ENCODE measurements at regions not wholly inside any gene's neighbourhood (a gene's known extent, or its start where the extent isn't known, plus 50 kb on each side); places are given as distances from the start of the nearest gene placed in this dataset.
"Not testable (repeated sequence)": the region's sequence is repeated elsewhere in the genome, so short reads cannot be mapped to it uniquely, and the experiment has no call there.

DNA sequence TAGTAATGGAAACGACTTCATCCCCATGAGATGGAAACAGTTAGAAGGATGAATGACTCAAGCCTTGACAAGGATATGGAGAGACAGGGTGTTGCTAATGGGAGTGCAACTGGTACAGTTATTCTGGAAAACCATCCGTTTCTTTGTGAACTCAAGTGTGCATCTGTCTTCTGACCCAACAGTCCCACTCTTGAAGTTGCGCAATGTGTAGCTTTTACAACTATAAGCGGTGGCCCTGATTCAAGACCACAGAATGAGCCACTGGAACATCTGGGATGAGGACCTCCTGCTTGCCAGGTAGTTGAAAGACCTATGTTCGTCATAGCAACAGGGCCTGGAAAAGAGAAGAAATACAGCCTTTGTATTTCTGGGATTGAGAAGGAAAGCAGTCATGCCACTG lies 115.8 kb upstream of the GMDS start:
- no peak for DNase-seq

GRCh38 chr6:2360716-2361115 lies 115.3 kb upstream of the GMDS start:
- DNase-seq: no peak

DNA sequence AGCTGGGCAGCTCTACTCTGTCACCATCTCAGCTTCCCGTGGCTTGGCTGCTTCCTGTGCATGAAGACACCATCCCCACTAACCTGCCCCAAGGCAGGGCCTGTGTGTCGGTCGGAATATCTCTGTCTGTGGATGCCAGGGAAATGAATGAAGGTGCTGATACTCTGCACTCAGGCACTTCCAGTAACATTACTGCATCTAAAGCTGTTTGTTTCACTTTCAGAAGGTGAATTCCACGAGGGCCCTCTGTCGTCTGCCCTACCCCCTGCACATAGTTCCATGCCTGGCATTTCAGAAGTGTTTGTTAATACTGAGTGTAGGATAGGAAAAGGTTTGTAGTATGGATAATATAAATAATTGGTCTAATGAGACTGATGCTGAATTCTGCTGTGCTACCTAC lies 114.7 kb upstream of the GMDS start:
- no peak for DNase-seq

DNA sequence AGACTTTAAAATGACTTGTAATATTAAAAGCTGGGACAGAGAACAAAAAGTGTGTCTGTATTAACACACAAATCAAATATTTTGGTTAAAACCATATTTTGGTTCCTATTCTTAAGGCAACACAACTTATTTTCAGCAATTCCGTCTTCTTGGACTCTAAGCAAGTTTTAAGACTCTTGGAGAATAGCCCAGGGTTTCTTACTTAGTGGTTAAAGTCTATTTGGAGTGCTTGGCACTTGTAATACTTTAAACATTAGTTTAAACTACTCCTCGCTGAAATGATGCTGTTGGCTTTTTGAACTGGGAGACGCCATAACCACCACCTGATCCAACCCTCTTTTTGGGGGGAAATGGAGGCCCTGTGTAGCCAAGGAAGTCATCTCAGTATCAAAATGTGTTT lies 109.7 kb upstream of the GMDS start:
- no peak for DNase-seq

GRCh38 chr6:2354138-2354491 lies 108.7 kb upstream of the GMDS start:
- no peak for DNase-seq

DNA sequence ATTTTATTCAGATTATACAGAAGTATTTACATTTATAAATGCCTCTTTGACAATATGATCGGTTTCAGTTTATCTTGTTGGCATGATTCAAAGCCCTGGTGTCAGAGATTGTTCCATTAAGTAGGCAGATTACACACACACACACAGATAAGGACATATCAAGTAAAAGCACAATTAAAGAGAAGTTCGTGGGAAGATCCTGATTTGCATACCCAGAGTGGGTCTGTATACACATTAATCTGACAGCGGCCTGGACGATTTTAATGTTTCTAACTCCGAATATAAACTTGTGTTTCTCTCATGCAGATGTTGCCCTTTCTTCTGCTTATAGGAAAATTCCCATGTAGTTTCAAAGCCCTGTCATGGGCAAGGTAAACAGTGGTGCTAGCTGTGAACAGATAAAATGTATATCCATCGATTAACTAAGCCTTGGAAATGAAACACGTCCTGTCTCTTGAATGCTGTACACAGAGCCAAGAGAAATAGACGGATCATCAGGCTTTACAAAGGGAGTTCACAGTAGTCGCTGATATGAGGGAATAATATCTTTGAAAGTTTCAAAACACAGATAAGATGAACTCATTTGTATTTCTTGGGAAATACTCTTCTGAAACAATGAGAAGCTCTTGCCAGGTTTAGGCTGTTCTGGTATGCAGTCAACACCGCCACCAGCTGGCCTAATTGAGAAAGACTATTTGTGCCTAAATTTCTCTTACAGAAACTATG lies 108.2 kb upstream of the GMDS start:
- DNase-seq: peak; percentile 62

GRCh38 chr6:2351807-2352431 lies 106.5 kb upstream of the GMDS start:
- DNase-seq: no peak

GRCh38 chr6:2351090-2351489 lies 105.7 kb upstream of the GMDS start:
- DNase-seq: no peak

- DNase-seq: no peak
Measured at GRCh38 chr6:2346078-2346477, 100.7 kb upstream of the GMDS start.

DNA sequence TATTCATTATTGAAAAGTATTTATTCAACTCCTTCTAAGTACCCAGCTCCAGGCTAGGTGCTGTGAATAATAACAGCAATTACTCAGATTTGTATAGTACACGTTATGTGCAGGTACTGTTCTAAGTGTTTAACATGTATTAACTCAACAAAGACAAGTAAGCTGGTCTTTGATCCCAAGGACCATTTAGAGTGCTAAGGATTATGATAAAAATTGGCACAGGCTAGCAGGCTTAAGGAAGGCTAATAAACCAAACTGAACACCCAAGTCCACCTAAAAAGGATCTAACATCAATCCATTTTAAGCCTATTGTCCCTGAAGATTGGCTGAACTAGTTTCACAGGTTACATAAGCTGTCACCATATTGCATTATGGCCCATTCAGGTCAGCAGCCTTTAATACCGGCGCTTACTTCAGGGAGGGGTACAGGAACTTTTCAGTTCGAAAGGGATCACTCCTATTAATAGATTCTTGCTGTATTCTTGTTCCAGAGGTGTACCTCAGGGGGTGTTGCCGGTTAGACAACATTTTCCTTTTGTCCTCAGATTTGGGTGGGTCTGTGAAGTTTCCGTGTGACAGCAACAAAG lies 99.0 kb upstream of the GMDS start:
- DNase-seq: no peak

GRCh38 chr6:2327591-2327990 lies 82.2 kb upstream of the GMDS start:
- no peak for DNase-seq

- DNase-seq: no peak
Measured at GRCh38 chr6:2324166-2324953, 79.0 kb upstream of the GMDS start.

DNA sequence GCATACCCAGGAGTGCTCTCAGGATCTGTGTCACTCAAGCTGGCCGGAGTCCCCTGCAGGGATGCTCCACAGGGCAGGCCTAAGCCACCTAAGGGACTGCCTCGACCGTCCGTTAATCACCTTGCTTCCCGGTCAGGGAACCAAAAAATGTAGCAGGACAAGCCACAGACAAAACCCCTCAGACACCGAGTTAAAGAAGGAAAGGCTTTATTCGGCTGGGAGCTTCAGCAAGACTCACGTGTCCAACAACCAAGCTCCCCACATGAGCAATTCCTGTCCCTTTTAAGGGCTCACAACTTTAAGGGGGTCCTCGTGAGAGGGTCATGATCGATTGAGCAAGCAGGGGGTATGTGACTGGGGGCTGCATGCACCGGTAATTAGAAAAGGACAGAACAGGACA lies 72.1 kb upstream of the GMDS start:
- not testable (repeated sequence) for DNase-seq

DNA sequence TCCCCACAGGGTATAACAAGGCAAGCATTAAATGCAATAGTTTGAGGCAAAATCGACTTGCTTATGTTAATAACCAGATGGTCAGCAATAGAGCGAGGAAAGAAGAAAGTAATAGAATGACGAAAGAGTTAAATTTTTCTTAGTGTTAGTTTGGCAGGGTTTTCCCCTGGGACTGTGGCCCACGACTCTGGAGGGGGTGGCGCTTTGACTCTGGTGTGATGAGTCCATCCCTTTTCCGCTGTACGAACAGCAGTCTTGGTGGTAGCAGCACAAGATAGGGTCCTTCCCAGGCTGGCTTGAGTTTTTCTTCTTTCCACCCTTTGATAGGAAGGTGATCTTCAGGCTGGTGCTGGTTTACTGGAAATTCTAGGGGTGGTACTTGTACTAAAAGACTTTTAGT lies 69.2 kb upstream of the GMDS start:
- no peak for DNase-seq

DNA sequence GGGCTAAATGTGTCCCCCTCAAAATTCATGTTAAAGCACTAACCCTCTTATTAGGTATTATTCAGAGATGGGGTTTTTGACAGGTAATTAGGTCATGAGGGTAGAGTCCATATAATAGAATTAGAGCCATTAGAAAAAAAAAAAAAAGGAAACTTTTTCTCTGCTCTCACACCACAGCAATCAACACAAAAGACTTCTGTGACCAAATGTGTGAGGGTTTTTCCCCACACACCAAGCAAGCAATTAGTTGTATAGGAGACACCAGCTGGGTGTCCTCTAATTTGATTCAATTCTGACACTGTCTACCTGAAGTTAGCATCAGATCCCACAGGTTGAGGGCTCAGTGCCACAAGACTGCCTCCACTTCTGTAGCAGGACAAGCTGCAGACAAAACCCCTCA lies 64.6 kb upstream of the GMDS start:
- DNase-seq: no peak

DNA sequence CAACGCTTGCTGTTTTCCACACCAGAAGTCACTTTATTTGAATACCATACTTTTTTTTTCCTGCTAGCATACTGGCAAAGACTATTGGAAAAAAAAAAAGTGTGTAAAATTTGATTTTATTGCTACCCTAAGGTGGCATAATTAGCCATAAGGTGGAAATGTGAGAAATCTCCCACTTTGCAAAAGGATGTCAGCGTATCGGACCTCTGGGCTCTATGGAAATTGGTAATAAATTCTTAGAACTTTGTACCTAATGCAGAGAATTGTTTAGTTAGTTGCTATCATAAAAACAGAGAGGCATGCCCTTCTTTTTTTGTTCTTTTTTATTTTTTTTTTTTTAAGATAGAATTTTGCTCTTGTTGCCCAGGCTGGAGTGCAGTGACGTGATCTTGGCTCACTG lies 63.7 kb upstream of the GMDS start:
- no peak for DNase-seq

- peak; percentile 50 for DNase-seq
Measured at GRCh38 chr6:2307799-2308198, 62.4 kb upstream of the GMDS start.

- no peak for DNase-seq
Measured at GRCh38 chr6:2305951-2306350, 60.5 kb upstream of the GMDS start.

GRCh38 chr6:2302482-2302881 lies 57.1 kb upstream of the GMDS start:
- not testable (repeated sequence) for DNase-seq

DNA sequence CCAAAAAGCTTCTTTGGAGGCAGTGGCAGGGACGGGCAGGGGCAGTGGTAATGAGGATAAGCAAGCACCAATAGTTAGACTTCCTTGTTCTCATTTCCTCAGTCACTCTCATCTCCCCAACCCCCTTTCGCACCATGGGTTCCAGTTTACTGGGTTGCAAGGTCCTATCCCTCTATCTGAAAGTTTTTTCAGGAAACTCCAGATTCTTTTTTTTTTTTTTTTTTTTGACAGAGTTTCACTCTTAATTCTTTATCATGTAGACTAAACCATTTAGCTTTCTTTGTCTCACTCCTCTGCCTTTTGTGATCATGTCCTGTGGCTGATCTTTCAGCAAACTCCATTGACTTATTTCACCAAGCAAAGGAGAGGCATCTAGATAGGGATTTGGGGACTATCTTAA lies 51.4 kb upstream of the GMDS start:
- DNase-seq: no peak
